WTC11 (cell line): ENCODE measurements at regions not wholly inside any gene's neighbourhood (a gene's known extent, or its start where the extent isn't known, plus 50 kb on each side); places are given as distances from the start of the nearest gene placed in this dataset.

Experiments used
- ATAC-seq: fragments of 200-7000 bp; cut with Tn5 transposase; 2 replicates; pipeline ENCODE4 v1.10.0; 2021; ENCODE audit warnings: mild to moderate bottlenecking, moderate library complexity
- CTCF ChIA-PET: fragments of 300-600 bp; sonication (Branson Sonifier 250); formaldehyde crosslinking; loops from one replicate; lab custom pipeline; 2021; ENCODE audit warnings: antibody characterized with exemption; lab: Charles Lee
- POLR2A ChIA-PET: fragments of 350-600 bp; sonication (Branson Sonifier 250); formaldehyde crosslinking; loops from one replicate; lab custom pipeline; 2021; ENCODE audit warnings: antibody characterized with exemption; lab: Charles Lee
- DNase-seq: peaks from one replicate; pipeline ENCODE4 v3.0.0; 2021; ENCODE audit warnings: low spot score
- H3K27ac Mint-ChIP-seq: 2 replicates; pipeline ENCODE4 v1.8.0; 2021; ENCODE audit warnings: mixed read lengths
- H3K27me3 Mint-ChIP-seq: 2 replicates; pipeline ENCODE4 v1.8.0; 2021; ENCODE audit warnings: low read depth, mild to moderate bottlenecking, moderate library complexity, mixed read lengths
- H3K36me3 Mint-ChIP-seq: 2 replicates; pipeline ENCODE4 v1.8.0; 2021; ENCODE audit warnings: mixed read lengths
- H3K4me1 Mint-ChIP-seq: 2 replicates; pipeline ENCODE4 v1.8.0; 2022; ENCODE audit warnings: mixed read lengths
- H3K4me3 Mint-ChIP-seq: 2 replicates; pipeline ENCODE4 v1.8.0; 2021; ENCODE audit warnings: mild to moderate bottlenecking, moderate library complexity, mixed read lengths
- H3K9me3 Mint-ChIP-seq: 2 replicates; pipeline ENCODE4 v1.8.0; 2021; ENCODE audit warnings: mixed read lengths
- CBFB ChIP-seq: sonication (generic); formaldehyde crosslinking; IDR thresholded peaks from 2 replicates; pipeline ENCODE4 v1.8.1; 2022; ENCODE audit warnings: mild to moderate bottlenecking, low read depth, missing genetic modification reagents
- CTCF ChIP-seq: fragments of 200-600 bp; IDR thresholded peaks from 2 replicates; pipeline ENCODE4 v1.8.0; 2022; ENCODE audit warnings: antibody characterized with exemption
- FOXP4 ChIP-seq: sonication (generic); formaldehyde crosslinking; IDR thresholded peaks from 2 replicates; pipeline ENCODE4 v1.8.0; 2022; ENCODE audit warnings: mild to moderate bottlenecking, missing genetic modification reagents
- JUN ChIP-seq: sonication (generic); formaldehyde crosslinking; IDR thresholded peaks from 2 replicates; pipeline ENCODE4 v1.8.0; 2023; ENCODE audit warnings: mild to moderate bottlenecking, missing genetic modification reagents
- KAT7 ChIP-seq: sonication (generic); formaldehyde crosslinking; IDR thresholded peaks from 2 replicates; pipeline ENCODE4 v1.8.1; 2023; ENCODE audit warnings: missing genetic modification reagents, mild to moderate bottlenecking, borderline replicate concordance
- NFE2L1 ChIP-seq: sonication (generic); formaldehyde crosslinking; IDR thresholded peaks from 2 replicates; pipeline ENCODE4 v1.8.1; 2023; ENCODE audit warnings: missing genetic modification reagents
- NFYB ChIP-seq: sonication (generic); formaldehyde crosslinking; conservative IDR thresholded peaks from 2 replicates; pipeline ENCODE4 v1.8.0; 2022; ENCODE audit warnings: low read depth, missing genetic modification reagents
- PRRX2 ChIP-seq: fragments of 250-450 bp; sonication (Bioruptor Pico); IDR thresholded peaks from 2 replicates; pipeline ENCODE4 v1.8.0; 2021; ENCODE audit warnings: mild to moderate bottlenecking
- RELA ChIP-seq: sonication (generic); formaldehyde crosslinking; IDR thresholded peaks from 2 replicates; pipeline ENCODE4 v1.8.1; 2022; ENCODE audit warnings: missing genetic modification reagents, mild to moderate bottlenecking, borderline replicate concordance
- SMAD3 ChIP-seq: sonication (generic); formaldehyde crosslinking; IDR thresholded peaks from 2 replicates; pipeline ENCODE4 v1.8.0; 2022; ENCODE audit warnings: missing genetic modification reagents, mild to moderate bottlenecking, borderline replicate concordance
- SOX15 ChIP-seq: fragments of 250-450 bp; sonication (Bioruptor Pico); IDR thresholded peaks from 2 replicates; pipeline ENCODE4 v1.9.0; 2021; ENCODE audit warnings: mild to moderate bottlenecking
- USF1 ChIP-seq: sonication (generic); formaldehyde crosslinking; IDR thresholded peaks from 2 replicates; pipeline ENCODE4 v1.8.0; 2022; ENCODE audit warnings: mild to moderate bottlenecking, missing genetic modification reagents
- USF2 ChIP-seq: sonication (generic); formaldehyde crosslinking; IDR thresholded peaks from 2 replicates; pipeline ENCODE4 v1.8.1; 2023; ENCODE audit warnings: mild to moderate bottlenecking, missing genetic modification reagents, moderate library complexity
- ZNF219 ChIP-seq: sonication (generic); formaldehyde crosslinking; IDR thresholded peaks from 2 replicates; pipeline ENCODE4 v1.8.0; 2023; ENCODE audit warnings: missing genetic modification reagents, mild to moderate bottlenecking, borderline replicate concordance
- ZNF425 ChIP-seq: fragments of 250-450 bp; sonication (Bioruptor Pico); conservative IDR thresholded peaks from 2 replicates; pipeline ENCODE4 v1.9.0; 2021; ENCODE audit warnings: mild to moderate bottlenecking
- ZNF671 ChIP-seq: fragments of 250-450 bp; sonication (Bioruptor Pico); IDR thresholded peaks from 2 replicates; pipeline ENCODE4 v1.8.0; 2021; ENCODE audit warnings: mild to moderate bottlenecking
- ZSCAN18 ChIP-seq: fragments of 250-450 bp; sonication (Bioruptor Pico); IDR thresholded peaks from 2 replicates; pipeline ENCODE4 v2.1.2; 2022; ENCODE audit warnings: mild to moderate bottlenecking, moderate library complexity

GRCh38 chr6:164062872-164063271, 648.4 kb downstream of the QKI start:
- CTCF ChIA-PET = no interaction called here
- ATAC-seq = no peak
- POLR2A ChIA-PET = no interaction called here
- Mint-ChIP-seq H3K9me3 (no peaks in the 10 kb centered on the region; the same call in 1 of the 2 replicates), H3K36me3 (no peaks in the 10 kb centered on the region), H3K27ac (no peak overlapping the region), H3K4me1 (no peaks in the 10 kb centered on the region), H3K27me3 (no peaks in the 10 kb centered on the region), H3K4me3 (no peak overlapping the region)
- TF ChIP-seq ZNF425 (CRISPR knock-in tag) = no peak
- no peak for TF ChIP-seq RELA (CRISPR knock-in tag)
- no peak for TF ChIP-seq ZNF671 (CRISPR knock-in tag)
- no peak for TF ChIP-seq CTCF
- TF ChIP-seq FOXP4 (CRISPR knock-in tag) = no peak
- TF ChIP-seq PRRX2 (CRISPR knock-in tag) = no peak
- no peak for TF ChIP-seq NFE2L1 (CRISPR knock-in tag)
- TF ChIP-seq SMAD3 (CRISPR knock-in tag) = no peak
- DNase-seq = no peak

- H3K4me3 Mint-ChIP-seq = no peak overlapping the region
- DNase-seq (no peak), ATAC-seq (no peak)
- ChIA-PET CTCF (no interaction called here), POLR2A (no interaction called here)
- TF ChIP-seq USF1 (CRISPR knock-in tag) (no peak), SOX15 (CRISPR knock-in tag) (no peak), ZNF219 (CRISPR knock-in tag) (no peak), KAT7 (CRISPR knock-in tag) (no peak), USF2 (CRISPR knock-in tag) (no peak), NFYB (CRISPR knock-in tag) (no peak), CBFB (no peak), NFE2L1 (CRISPR knock-in tag) (no peak), ZNF671 (CRISPR knock-in tag) (no peak), JUN (CRISPR knock-in tag) (no peak), ZSCAN18 (CRISPR knock-in tag) (no peak)
- peaks cover 27% of the 10 kb centered on the region for H3K9me3 Mint-ChIP-seq
- H3K36me3 Mint-ChIP-seq = peaks cover 9% of the 10 kb centered on the region
- no peak overlapping the region; the same call in 1 of the 2 replicates for H3K27ac Mint-ChIP-seq
- H3K4me1 Mint-ChIP-seq = no peaks in the 10 kb centered on the region
- H3K27me3 Mint-ChIP-seq = no peaks in the 10 kb centered on the region
Measured at GRCh38 chr6:164057876-164058275, 643.4 kb downstream of the QKI start.
